ENCODE measurements at regions not wholly inside any gene's neighbourhood (a gene's known extent, or its start where the extent isn't known, plus 50 kb on each side); places are given as distances from the start of the nearest gene placed in this dataset.

GRCh38 chr15:69505956-69506556 is 53.4 kb downstream of the RPLP1 start:
- DNase-seq = no peak

GRCh38 chr15:69508659-69509058 is 56.0 kb downstream of the RPLP1 start:
- DNase-seq = no peak

- no peak for DNase-seq
These were observed 56.5 kb downstream of the RPLP1 start for GRCh38 chr15:69509131-69509530.

- no peak for DNase-seq
These were observed 57.9 kb downstream of the RPLP1 start for GRCh38 chr15:69510556-69510955.

DNA sequence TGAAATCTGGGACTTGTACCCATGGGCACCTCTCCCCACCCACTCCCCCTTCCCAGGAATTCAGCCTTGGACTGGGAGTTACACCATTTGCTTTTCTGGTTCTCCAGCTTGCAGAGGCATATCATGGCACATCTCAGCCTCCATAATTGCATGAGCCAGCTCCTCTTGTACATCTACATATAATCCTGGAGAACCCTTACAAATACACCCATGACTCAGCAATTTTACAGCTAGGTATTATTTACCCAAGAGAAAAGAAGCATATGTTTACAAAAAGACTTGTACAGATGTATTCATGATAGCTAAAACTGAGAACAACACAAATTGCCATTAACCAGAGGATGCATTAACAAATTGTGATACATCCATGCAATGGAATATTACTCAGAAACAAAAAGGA is 58.4 kb downstream of the RPLP1 start:
- DNase-seq = no peak

- no peak for DNase-seq
These were observed 59.2 kb downstream of the RPLP1 start for GRCh38 chr15:69511716-69512340.

DNA sequence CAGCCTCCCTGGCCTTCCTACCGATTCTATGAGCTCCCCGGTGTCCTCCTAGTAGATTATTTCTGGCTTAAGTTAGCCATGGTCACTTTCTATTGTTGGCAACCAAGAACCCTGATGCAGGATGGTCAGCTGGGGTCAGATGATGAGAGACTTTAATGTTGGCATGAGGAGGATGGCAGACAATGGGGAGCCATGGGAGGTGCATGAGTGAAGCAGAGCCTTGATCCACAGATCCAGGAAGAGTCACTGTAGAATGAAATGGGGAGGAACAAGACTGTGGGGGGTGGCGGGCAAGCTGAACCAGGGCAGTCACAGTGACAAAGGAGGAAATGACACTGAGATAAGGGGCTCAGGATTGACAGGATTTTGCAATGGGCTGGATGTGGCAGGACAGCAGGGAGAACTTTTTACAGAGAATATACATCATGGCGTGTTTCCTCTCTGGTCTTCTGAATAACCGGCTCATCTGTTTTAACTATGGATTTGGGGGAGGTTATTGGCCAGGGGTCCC is 60.9 kb downstream of the RPLP1 start:
- DNase-seq = no peak

DNA sequence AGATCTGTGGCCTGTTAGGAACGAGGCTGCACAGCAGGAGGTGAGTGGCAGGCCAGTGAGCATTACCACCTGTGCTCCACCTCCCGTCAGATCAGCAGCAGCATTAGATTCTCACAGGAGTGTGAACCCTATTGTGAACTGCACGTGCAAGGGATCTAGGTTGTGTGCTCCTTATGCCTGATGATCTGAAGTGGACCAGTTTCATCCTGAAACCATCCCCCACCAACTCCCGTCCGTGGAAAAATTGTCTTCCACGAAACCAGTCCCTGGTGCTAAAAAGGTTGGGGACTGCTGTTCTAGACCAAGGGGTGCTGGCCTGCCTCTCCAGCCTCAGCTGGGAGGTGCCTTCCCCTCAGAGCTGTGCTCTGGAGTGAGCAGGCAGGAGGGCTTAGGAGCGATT is 61.4 kb downstream of the RPLP1 start:
- DNase-seq = no peak

- DNase-seq = no peak
These were observed 62.9 kb downstream of the RPLP1 start for GRCh38 chr15:69515508-69515907.

DNA sequence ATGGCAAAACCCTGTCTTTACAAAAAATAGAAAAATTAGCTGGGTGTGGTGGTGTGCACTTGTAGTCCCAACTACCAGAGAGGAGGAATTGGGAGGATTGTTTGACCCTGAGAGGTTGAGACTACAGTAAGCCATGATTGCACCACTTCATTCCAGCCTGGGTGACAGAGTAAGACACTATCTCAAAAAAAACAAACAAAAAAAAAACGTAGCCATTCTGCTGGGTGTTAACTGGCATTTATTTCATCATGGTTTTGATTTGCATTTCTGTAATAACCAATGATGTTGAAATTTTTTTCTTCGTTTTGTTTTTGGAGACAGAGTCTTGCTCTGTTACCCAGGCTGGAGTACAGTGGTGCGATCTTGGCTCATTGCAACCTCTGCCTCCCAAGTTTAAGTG is 63.3 kb downstream of the RPLP1 start:
- DNase-seq = no peak

DNA sequence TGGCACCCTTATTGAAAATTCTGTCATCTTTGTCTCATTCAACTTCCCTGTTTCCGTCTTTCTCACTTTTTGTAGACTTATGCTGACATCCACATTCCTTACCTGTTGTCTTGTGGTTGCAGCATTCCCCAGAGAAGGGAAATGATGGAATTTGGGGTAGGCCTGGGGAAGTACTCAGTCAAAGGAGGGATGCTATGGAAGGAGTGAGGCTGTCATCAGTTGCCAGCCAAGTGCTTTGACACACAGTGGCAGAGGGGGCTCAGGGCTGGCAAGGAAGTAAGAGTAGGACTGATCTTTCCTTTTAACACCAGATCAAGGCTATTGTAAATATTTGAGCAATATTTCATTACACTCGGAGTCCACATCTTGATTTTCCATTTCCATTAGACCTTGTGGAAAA is 64.4 kb downstream of the RPLP1 start:
- no peak for DNase-seq

DNA sequence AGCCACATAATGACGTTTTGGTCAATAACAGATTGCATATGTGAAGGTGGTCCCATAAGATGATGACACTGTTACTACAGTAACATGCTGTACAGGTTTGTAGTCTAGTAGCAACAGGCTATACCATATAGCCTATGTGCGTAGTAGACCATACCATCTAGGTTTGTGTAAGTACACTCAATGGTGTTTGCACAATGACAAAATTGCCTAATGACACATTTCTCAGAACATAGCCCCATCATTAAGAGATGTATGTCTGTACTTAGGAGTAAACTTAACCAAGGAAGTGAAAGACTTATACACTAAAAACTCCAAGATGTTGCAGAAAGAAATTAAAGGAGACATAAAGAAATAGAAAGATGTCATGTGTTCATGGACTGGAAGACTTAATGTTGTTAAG is 66.2 kb downstream of the RPLP1 start:
- no peak for DNase-seq

GRCh38 chr15:69520067-69520466 is 67.4 kb downstream of the RPLP1 start:
- DNase-seq = no peak

- DNase-seq = no peak
These were observed 69.7 kb downstream of the RPLP1 start for GRCh38 chr15:69522361-69522760.

GRCh38 chr15:69523010-69524001 is 70.7 kb downstream of the RPLP1 start:
- peak; percentile 47 for DNase-seq

GRCh38 chr15:69524296-69524695 is 71.7 kb downstream of the RPLP1 start:
- no peak for DNase-seq

DNA sequence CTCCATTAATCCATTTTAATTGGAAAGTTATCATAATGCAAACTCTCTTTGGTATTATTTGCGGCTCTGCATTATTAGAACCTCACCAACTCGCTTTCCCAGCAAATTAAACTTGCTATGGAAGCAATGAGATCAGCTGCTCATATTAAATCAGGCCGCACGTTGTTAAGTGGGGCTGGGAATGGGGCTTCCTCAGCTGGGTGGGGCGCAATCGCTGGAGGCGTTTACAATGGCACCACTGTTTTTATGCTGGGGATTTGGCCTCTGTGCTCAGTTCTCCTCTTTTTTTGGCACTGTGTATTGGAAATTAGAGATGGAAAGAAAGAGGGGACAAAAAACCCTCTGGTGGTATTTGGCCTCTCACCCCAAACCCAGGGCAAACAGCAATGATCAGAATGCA is 72.2 kb downstream of the RPLP1 start:
- no peak for DNase-seq

DNA sequence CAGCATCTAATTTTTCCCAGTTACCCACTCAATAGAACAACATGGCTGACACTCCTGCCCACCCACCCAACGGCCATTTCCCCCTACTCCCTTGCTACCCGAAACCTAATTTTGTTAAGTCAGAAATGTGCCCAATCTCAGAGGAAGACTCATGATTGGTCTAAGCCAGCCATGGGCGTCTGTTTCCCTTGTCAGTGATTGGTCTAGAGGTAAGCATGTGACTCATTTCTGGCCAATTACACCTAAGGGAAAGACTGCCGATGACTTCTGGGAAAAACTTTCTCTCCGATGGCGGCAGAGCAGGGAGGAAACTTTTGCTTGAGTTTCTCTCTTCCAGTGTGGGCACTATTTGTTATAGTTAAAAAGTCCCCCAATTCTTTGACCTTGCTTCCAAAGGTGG is 72.9 kb downstream of the RPLP1 start:
- DNase-seq = no peak

DNA sequence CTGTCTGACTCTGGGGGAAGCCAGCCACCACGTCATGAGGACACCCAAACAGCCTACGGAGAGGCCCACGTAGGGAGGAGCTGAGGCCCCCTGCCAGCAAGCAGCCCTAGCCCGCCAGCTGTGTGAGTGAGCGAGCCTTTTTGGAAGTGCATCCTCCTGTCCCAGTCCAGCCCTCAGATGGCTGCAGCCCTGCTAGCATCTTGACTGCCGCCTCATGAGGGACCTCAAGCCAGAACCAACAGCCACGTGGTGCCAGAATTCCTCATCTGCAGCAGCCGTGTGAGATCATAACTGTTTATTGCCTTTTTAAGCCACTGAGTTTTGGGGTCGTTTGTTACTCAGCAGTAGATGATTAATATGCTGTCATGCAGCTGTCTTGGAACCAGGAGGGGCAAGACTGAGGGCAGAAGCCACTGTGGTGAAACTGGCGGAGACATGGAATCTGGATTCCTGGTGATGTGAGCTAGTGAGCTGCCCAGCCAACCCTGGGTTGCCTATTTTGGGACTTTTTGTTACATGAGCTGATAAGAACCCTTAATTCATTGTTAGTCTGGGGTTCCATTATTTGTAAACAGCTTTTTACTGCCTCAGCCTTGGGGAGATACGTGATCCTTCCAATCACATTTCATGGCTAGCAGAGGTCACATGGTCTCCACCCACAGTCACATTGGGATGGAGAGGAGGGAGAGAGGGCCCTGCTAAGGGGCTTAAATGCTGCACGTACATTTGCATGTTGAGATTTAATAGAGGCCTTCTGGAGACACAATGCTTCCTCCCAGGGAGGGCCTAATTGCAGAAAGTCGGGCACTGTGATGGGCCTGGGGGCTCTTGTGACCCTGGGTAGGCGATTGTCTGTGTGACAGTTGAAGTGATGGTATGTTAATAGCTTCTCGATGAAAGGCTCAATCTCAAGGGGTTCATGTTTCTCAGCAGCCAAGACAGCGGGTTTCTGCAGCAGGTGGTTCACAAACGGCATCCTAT is 73.8 kb downstream of the RPLP1 start:
- DNase-seq = no peak

DNA sequence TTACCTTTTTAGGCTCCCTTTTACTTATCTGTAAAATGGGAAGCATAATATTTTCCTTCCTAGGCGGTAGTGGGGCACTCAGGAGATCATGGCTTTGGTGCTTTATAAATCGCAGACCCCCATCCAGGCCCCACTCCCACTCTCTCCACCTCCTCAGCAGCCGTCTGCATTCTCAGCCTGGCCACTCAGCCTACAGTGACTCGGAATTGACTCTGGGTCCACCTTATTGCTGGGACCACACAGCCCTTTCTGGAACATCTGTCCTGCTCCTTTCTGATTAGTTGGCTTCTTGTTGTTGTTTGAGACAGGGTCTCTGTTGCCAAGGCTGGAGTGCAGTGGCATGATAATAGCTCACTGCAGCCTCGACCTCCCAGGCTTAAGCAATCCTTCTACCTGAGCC is 76.5 kb downstream of the RPLP1 start:
- no peak for DNase-seq

DNA sequence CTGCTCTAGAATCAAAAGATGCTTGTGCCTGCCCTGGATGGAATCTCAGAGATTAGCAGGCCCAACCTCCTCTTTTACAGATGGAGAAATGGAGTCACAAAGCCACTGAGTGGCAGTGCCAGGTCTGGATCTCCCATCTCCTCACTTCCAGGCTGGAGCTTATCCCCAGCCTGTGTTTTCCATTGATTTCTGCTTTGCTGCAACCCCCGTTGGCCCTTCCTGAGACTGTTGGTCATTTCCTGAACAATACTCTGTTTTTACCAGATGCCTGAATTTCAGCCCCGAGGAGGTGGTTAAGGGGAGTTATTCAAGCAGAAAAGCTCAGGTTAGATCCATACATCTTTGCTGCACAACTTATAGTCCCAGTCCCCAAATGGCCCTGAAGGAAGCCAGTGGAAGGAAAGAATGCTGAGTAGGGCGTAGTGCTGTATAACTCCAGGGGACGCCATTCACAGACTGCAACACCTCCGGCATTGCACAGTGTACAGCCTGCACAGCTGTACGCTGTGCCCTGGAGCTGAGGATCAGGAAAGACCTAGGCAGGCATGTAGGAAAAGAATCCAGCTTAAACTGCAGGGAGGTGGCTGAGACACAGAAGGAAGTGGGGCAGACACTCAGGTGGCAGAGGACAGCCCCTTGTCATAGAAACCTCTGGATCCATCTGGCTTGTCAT is 77.5 kb downstream of the RPLP1 start:
- DNase-seq = no peak
